CD4-positive, alpha-beta T cell (primary cell): ENCODE measurements at regions not wholly inside any gene's neighbourhood (a gene's known extent, or its start where the extent isn't known, plus 50 kb on each side); places are given as distances from the start of the nearest gene placed in this dataset.

Source experiments
- ATAC-seq: fragments of 200-7000 bp; cut with Tn5 transposase; one replicate; pipeline ENCODE4 v1.10.0; 2022; ENCODE audit warnings: mild to moderate bottlenecking; ENCODE audit not compliant: poor library complexity
- CTCF ChIA-PET: fragments of 350-600 bp; sonication (Branson Sonifier 250); formaldehyde crosslinking; loops from one replicate; lab custom pipeline; 2021; ENCODE audit warnings: antibody characterized with exemption, inconsistent platforms; lab: Charles Lee
- POLR2A ChIA-PET: fragments of 350-600 bp; sonication (Branson Sonifier 250); formaldehyde crosslinking; loops from one replicate; lab custom pipeline; 2021; ENCODE audit warnings: antibody characterized with exemption, inconsistent platforms; lab: Charles Lee
- DNase-seq, 14 experiments: peaks; one replicate each; pipeline ENCODE4 v3.0.0-alpha.2; 2013 to 2020; ENCODE audit warnings: mixed read lengths in 2 of 14
- H3K27ac ChIP-seq, 2 donors: one replicate each; pipeline versions ENCODE4 v1.5.1 to v1.7.0; 2013; ENCODE audit warnings: low read length in 2 of 2, low read depth in 1 of 2, mild to moderate bottlenecking in 1 of 2
- H3K27me3 ChIP-seq, 2 experiments: 1 replicate in 1 of 2; 2 replicates in 1 of 2; pipeline versions ENCODE4 v1.6.1 to v1.7.0; 2013; ENCODE audit warnings: low read length in 2 of 2, control low read depth in 1 of 2, mild to moderate bottlenecking in 1 of 2, moderate library complexity in 1 of 2; ENCODE audit not compliant: insufficient read depth in 2 of 2, control insufficient read depth in 1 of 2
- H3K36me3 ChIP-seq: one replicate; pipeline ENCODE4 v1.6.1; 2013; ENCODE audit warnings: low read length, control low read depth; ENCODE audit not compliant: insufficient read depth
- H3K4me1 ChIP-seq: one replicate; pipeline ENCODE4 v1.6.1; 2013; ENCODE audit warnings: low read length, control low read depth; ENCODE audit not compliant: insufficient read depth
- H3K4me3 ChIP-seq: one replicate; pipeline ENCODE4 v1.5.1; 2013; ENCODE audit warnings: mild to moderate bottlenecking, low read length, moderate library complexity
- H3K9me3 ChIP-seq, 2 experiments: 1 replicate in 1 of 2; 2 replicates in 1 of 2; pipeline versions ENCODE4 v1.6.1 to v1.7.0; 2013; ENCODE audit warnings: low read length in 2 of 2, mild to moderate bottlenecking in 2 of 2, control low read depth in 1 of 2, moderate library complexity in 1 of 2; ENCODE audit not compliant: control insufficient read depth in 1 of 2, insufficient read depth in 1 of 2
- H3K27ac Mint-ChIP-seq: one replicate; pipeline ENCODE4 v1.8.0; 2020; ENCODE audit warnings: mixed read lengths
- H3K27me3 Mint-ChIP-seq: one replicate; pipeline ENCODE4 v1.8.0; 2021; ENCODE audit warnings: mixed read lengths
- H3K36me3 Mint-ChIP-seq: one replicate; pipeline ENCODE4 v1.8.0; 2021; ENCODE audit warnings: low read depth, mixed read lengths
- H3K4me1 Mint-ChIP-seq: one replicate; pipeline ENCODE4 v1.8.0; 2021; ENCODE audit warnings: low read depth, mixed read lengths
- H3K4me3 Mint-ChIP-seq: one replicate; pipeline ENCODE4 v1.8.0; 2020; ENCODE audit warnings: mild to moderate bottlenecking, mixed read lengths
- H3K9me3 Mint-ChIP-seq: one replicate; pipeline ENCODE4 v1.8.0; 2020; ENCODE audit warnings: mixed read lengths
- intact Hi-C, 2 experiments: fragments of 100-400 bp; cut with DNase I in 1 of 2; cut with micrococcal nuclease in 1 of 2; formaldehyde crosslinking; loops; one replicate each; pipeline versions ENCODE4 v1.15.1 to v1.9.0; 2023 to 2025; cut with DNase I, micrococcal nuclease
- TF ChIP-seq, protein P1 (sequence below): fragments of 200-600 bp; IDR thresholded peaks from one replicate; pipeline ENCODE4 v1.8.0; 2022; ENCODE audit warnings: antibody characterized with exemption, mild to moderate bottlenecking

DNA sequence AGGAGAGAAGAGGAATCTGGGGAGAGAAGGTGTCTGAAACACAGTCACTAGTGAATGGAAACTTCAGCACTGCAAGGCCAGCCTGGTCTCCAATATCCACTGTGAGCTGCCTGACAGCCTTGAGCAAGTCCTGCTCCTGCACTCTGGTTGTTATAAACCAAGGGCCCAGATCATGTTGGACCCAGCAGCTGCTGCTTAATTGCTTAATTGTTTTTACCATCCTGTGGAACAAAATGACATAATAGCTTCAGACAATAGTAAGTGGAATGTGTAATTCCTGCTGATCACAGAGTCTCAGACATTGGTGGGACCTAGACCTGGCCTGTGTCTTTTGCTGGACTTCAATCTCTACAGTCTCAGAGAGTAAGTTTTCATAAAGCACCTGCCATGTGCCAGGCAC is 833.7 kb downstream of the TFAP2A start:
- Mint-ChIP-seq H3K27me3 (no peaks in the 10 kb centered on the region), H3K9me3 (peaks cover under 1% of the 10 kb centered on the region), H3K36me3 (no peaks in the 10 kb centered on the region), H3K4me3 (no peak overlapping the region), H3K27ac (no peak overlapping the region), H3K4me1 (no peaks in the 10 kb centered on the region)
- ChIA-PET POLR2A (no interaction called here), CTCF (no interaction called here)
- intact Hi-C loops = no loop called here
- no peaks in the 10 kb centered on the region for H3K27me3 ChIP-seq
- TF ChIP-seq, protein P1, sequence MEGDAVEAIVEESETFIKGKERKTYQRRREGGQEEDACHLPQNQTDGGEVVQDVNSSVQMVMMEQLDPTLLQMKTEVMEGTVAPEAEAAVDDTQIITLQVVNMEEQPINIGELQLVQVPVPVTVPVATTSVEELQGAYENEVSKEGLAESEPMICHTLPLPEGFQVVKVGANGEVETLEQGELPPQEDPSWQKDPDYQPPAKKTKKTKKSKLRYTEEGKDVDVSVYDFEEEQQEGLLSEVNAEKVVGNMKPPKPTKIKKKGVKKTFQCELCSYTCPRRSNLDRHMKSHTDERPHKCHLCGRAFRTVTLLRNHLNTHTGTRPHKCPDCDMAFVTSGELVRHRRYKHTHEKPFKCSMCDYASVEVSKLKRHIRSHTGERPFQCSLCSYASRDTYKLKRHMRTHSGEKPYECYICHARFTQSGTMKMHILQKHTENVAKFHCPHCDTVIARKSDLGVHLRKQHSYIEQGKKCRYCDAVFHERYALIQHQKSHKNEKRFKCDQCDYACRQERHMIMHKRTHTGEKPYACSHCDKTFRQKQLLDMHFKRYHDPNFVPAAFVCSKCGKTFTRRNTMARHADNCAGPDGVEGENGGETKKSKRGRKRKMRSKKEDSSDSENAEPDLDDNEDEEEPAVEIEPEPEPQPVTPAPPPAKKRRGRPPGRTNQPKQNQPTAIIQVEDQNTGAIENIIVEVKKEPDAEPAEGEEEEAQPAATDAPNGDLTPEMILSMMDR = no peak
- no peak for DNase-seq
- no peaks in the 10 kb centered on the region for H3K36me3 ChIP-seq
- no peak overlapping the region for H3K27ac ChIP-seq
- H3K4me1 ChIP-seq = no peaks in the 10 kb centered on the region
- peaks cover 0 to 4% of the 10 kb centered on the region in 2 experiments for H3K9me3 ChIP-seq
- ATAC-seq = no peak
- no peak overlapping the region for H3K4me3 ChIP-seq

DNA sequence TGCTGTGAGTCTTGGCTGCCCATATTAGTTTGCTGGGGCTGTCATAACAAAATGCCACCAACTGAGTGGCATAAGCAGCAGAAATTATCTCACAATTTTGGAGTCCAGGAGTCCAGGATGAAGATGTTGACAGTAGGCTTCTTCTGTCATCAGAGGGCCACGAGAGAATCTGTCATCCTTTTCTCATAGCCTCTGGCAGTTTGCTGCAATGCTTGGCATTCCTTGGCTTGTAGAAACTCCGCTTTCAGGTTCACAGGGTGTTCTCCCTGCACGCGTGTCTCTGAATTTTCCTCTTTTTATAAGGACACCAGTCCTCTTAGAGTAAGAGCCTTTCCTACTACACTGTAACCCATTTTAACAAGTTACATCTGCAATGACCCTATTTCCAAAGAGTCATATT is 838.4 kb downstream of the TFAP2A start:
- Histone ChIP-seq H3K9me3 (peaks cover 0 to 10% of the 10 kb centered on the region in 2 experiments), H3K27me3 (no peaks in the 10 kb centered on the region), H3K4me1 (no peaks in the 10 kb centered on the region), H3K27ac (no peak overlapping the region), H3K4me3 (no peak overlapping the region), H3K36me3 (no peaks in the 10 kb centered on the region)
- POLR2A ChIA-PET = no interaction called here
- H3K9me3 Mint-ChIP-seq = peaks cover 2% of the 10 kb centered on the region
- intact Hi-C loops = no loop called here
- no peak for ATAC-seq
- no peak overlapping the region for H3K4me3 Mint-ChIP-seq
- no peak for DNase-seq
- TF ChIP-seq, protein P1 = no peak
- no peaks in the 10 kb centered on the region for H3K27me3 Mint-ChIP-seq
- no peak overlapping the region for H3K27ac Mint-ChIP-seq
- H3K4me1 Mint-ChIP-seq = no peaks in the 10 kb centered on the region
- H3K36me3 Mint-ChIP-seq = no peaks in the 10 kb centered on the region
- CTCF ChIA-PET = no interaction called here

DNA sequence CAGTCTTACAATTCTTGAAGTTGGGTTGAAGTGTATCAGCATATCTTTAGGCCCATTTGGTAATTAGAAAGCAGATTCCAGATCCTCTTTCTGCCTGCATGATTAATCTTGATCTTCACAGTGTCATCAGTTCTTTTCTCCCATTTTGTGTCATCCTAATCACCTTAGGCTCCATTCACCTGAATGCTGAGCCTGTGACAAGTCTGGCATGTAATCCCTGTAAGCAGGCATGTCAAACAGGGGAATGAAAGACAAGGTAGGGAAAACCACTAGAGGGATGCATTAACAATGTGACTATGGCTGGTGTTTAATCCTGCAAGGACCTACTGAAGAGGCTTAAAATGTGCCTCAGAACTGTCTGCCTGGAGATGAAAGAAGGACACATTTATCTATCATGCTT is 848.8 kb downstream of the TFAP2A start:
- H3K9me3 ChIP-seq = no peaks in the 10 kb centered on the region
- Mint-ChIP-seq H3K4me3 (no peak overlapping the region), H3K36me3 (no peaks in the 10 kb centered on the region), H3K4me1 (no peaks in the 10 kb centered on the region), H3K9me3 (peaks cover 2% of the 10 kb centered on the region), H3K27ac (no peak overlapping the region), H3K27me3 (no peaks in the 10 kb centered on the region)
- POLR2A ChIA-PET = no interaction called here
- no peak overlapping the region for H3K4me3 ChIP-seq
- CTCF ChIA-PET = no interaction called here
- no peaks in the 10 kb centered on the region for H3K27me3 ChIP-seq
- intact Hi-C loops = no loop called here
- TF ChIP-seq, protein P1 = no peak
- no peaks in the 10 kb centered on the region for H3K4me1 ChIP-seq
- no peaks in the 10 kb centered on the region for H3K36me3 ChIP-seq
- ATAC-seq = no peak
- DNase-seq = no peak
- H3K27ac ChIP-seq = no peak overlapping the region
